Activated naive CD4-positive, alpha-beta T cell (primary cell): ENCODE measurements at regions not wholly inside any gene's neighbourhood (a gene's known extent, or its start where the extent isn't known, plus 50 kb on each side); places are given as distances from the start of the nearest gene placed in this dataset.
"Not testable (repeated sequence)": the region's sequence is repeated elsewhere in the genome, so short reads cannot be mapped to it uniquely, and the experiment has no call there.

ENCODE experiments used
- DNase-seq, 4 experiments: peaks; one replicate each; lab custom pipeline; 2025; lab: John Stamatoyannopoulos, UW

- no peak for DNase-seq
Measured at GRCh38 chr17:79560527-79560926, 50.3 kb downstream of the RBFOX3 start.

GRCh38 chr17:79559111-79559887 is 51.6 kb downstream of the RBFOX3 start:
- DNase-seq = no peak

GRCh38 chr17:79558091-79558900 is 52.6 kb downstream of the RBFOX3 start:
- no peak for DNase-seq

GRCh38 chr17:79557276-79558090 is 53.4 kb downstream of the RBFOX3 start:
- no peak for DNase-seq

- no peak for DNase-seq
Measured at GRCh38 chr17:79556271-79556670, 54.6 kb downstream of the RBFOX3 start.

GRCh38 chr17:79555543-79555942 is 55.3 kb downstream of the RBFOX3 start:
- DNase-seq = no peak

GRCh38 chr17:79554346-79554745 is 56.5 kb downstream of the RBFOX3 start:
- DNase-seq = not testable (repeated sequence)

- DNase-seq = no peak
Measured at GRCh38 chr17:79552824-79553223, 58.0 kb downstream of the RBFOX3 start.

- DNase-seq = no peak
Measured at GRCh38 chr17:79552405-79552804, 58.4 kb downstream of the RBFOX3 start.

GRCh38 chr17:79549141-79549915 is 61.5 kb downstream of the RBFOX3 start:
- no peak for DNase-seq

GRCh38 chr17:79548116-79548515 is 62.7 kb downstream of the RBFOX3 start:
- DNase-seq = no peak

- no peak for DNase-seq
Measured at GRCh38 chr17:79547586-79547985, 63.3 kb downstream of the RBFOX3 start.

GRCh38 chr17:79547171-79547570 is 63.7 kb downstream of the RBFOX3 start:
- not testable (repeated sequence) for DNase-seq

GRCh38 chr17:79546386-79546785 is 64.5 kb downstream of the RBFOX3 start:
- DNase-seq = no peak

GRCh38 chr17:79545251-79546005 is 65.4 kb downstream of the RBFOX3 start:
- DNase-seq = no peak

- no peak for DNase-seq
Measured at GRCh38 chr17:79544142-79544914, 66.5 kb downstream of the RBFOX3 start.

GRCh38 chr17:79543531-79543930 is 67.3 kb downstream of the RBFOX3 start:
- DNase-seq = no peak

- DNase-seq = no peak
Measured at GRCh38 chr17:79542718-79543117, 68.1 kb downstream of the RBFOX3 start.

- DNase-seq = no peak
Measured at GRCh38 chr17:79541056-79541850, 69.6 kb downstream of the RBFOX3 start.
